Nephron progenitor cell (in vitro differentiated cells): ENCODE measurements at regions not wholly inside any gene's neighbourhood (a gene's known extent, or its start where the extent isn't known, plus 50 kb on each side); places are given as distances from the start of the nearest gene placed in this dataset.

Experiments used
- DNase-seq: peaks from one replicate; pipeline ENCODE4 v3.0.0; 2021
- H3K27ac Mint-ChIP-seq: 2 replicates; pipeline ENCODE4 v1.8.0; 2021; ENCODE audit warnings: mild to moderate bottlenecking, moderate library complexity, mixed read lengths
- H3K27me3 Mint-ChIP-seq: 2 replicates; pipeline ENCODE4 v1.8.0; 2021; ENCODE audit warnings: mild to moderate bottlenecking, low read depth, mixed read lengths; ENCODE audit not compliant: poor library complexity
- H3K36me3 Mint-ChIP-seq: 2 replicates; pipeline ENCODE4 v1.8.0; 2021; ENCODE audit warnings: low read depth, mixed read lengths
- H3K4me1 Mint-ChIP-seq: 2 replicates; pipeline ENCODE4 v1.8.0; 2021; ENCODE audit warnings: mixed read lengths
- H3K4me3 Mint-ChIP-seq: 2 replicates; pipeline ENCODE4 v1.8.0; 2021; ENCODE audit warnings: mild to moderate bottlenecking, moderate library complexity, mixed read lengths
- H3K9me3 Mint-ChIP-seq: 2 replicates; pipeline ENCODE4 v1.8.0; 2021; ENCODE audit warnings: mild to moderate bottlenecking, moderate library complexity, mixed read lengths
- TF ChIP-seq, protein P1 (sequence below): fragments of 200-600 bp; sonication (generic); IDR thresholded peaks from 2 replicates; pipeline ENCODE4 v1.5.0; 2021; ENCODE audit warnings: antibody characterized with exemption

DNA sequence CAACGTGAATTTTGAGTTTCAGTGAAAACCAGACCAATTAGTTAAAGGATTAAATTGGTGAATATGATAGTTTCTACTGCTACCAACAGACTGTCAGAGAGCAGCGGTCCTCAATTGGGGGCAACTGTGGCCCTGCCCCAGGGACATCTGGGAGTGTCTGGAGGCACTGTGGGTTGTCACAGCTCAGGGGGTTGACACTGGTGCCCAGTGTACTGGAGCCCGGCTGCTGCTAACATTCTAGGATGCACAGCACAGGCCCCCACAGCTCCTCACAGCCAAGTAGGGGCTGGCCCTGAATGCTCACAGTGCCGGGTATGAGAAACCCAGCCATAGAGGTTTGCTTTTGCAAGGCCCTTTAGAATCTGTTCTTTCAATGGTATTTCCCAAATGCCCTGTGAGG is 84.1 kb upstream of the CXCL12 start:
- Mint-ChIP-seq H3K9me3 (no peaks in the 10 kb centered on the region), H3K4me1 (peaks cover 84% of the 10 kb centered on the region)

DNA sequence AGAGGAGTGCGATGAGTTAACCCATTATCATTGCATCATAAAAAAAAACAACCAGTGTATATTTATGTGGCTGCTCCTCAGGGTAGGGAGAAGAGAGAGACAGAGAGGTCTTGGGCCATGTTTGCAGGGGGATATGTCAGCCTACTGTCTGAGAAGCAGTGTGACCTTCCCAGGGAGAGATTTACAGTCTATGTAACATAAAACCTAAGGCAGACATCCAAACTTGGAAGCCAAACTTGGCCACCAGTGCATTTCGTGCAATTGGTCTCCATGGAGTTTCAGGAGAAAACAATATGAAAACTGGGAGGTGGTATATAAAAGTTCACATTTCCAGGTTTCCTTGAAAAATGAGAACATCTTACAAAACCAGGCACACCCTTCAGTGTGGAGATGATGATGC is 85.9 kb upstream of the CXCL12 start:
- no peak for DNase-seq
- H3K9me3 Mint-ChIP-seq: no peaks in the 10 kb centered on the region
- no peaks in the 10 kb centered on the region for H3K36me3 Mint-ChIP-seq
- H3K4me1 Mint-ChIP-seq: peaks cover 78% of the 10 kb centered on the region
- TF ChIP-seq, protein P1, sequence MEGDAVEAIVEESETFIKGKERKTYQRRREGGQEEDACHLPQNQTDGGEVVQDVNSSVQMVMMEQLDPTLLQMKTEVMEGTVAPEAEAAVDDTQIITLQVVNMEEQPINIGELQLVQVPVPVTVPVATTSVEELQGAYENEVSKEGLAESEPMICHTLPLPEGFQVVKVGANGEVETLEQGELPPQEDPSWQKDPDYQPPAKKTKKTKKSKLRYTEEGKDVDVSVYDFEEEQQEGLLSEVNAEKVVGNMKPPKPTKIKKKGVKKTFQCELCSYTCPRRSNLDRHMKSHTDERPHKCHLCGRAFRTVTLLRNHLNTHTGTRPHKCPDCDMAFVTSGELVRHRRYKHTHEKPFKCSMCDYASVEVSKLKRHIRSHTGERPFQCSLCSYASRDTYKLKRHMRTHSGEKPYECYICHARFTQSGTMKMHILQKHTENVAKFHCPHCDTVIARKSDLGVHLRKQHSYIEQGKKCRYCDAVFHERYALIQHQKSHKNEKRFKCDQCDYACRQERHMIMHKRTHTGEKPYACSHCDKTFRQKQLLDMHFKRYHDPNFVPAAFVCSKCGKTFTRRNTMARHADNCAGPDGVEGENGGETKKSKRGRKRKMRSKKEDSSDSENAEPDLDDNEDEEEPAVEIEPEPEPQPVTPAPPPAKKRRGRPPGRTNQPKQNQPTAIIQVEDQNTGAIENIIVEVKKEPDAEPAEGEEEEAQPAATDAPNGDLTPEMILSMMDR: no peak
- H3K4me3 Mint-ChIP-seq: no peak overlapping the region
- peaks cover 12% of the 10 kb centered on the region for H3K27me3 Mint-ChIP-seq
- no peak overlapping the region for H3K27ac Mint-ChIP-seq

More for the DNA sequence above, 84.1 kb upstream of the CXCL12 start:
- peaks cover 12% of the 10 kb centered on the region for H3K27me3 Mint-ChIP-seq
- TF ChIP-seq, protein P1: no peak
- H3K4me3 Mint-ChIP-seq: no peak overlapping the region
- no peaks in the 10 kb centered on the region for H3K36me3 Mint-ChIP-seq
- no peak overlapping the region for H3K27ac Mint-ChIP-seq
- no peak for DNase-seq

DNA sequence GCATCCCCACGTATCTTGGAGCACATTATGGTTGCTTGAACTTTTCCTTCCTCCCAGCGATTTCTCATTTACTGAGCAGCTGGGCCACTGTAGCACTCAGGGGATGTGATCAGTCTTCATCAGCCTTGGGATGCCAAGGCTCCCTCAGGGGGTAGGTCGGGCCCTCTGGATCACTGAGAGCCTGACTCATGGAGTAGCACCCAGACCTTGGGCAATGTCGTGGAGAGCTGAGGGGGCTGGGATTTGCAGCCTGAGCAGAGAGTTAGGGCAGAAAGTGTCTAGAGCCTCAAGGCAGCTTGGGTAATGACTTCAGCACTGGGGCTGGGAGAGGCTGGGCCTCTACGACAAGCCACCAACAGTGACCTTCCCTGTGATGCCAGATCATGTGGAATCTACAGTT is 86.5 kb upstream of the CXCL12 start:
- TF ChIP-seq, protein P1: no peak
- H3K27ac Mint-ChIP-seq: no peak overlapping the region
- H3K27me3 Mint-ChIP-seq: peaks cover 12% of the 10 kb centered on the region
- peaks cover 78% of the 10 kb centered on the region for H3K4me1 Mint-ChIP-seq
- no peak for DNase-seq
- H3K4me3 Mint-ChIP-seq: peak overlapping the region; percentile 8
- no peaks in the 10 kb centered on the region for H3K9me3 Mint-ChIP-seq
- H3K36me3 Mint-ChIP-seq: no peaks in the 10 kb centered on the region

DNA sequence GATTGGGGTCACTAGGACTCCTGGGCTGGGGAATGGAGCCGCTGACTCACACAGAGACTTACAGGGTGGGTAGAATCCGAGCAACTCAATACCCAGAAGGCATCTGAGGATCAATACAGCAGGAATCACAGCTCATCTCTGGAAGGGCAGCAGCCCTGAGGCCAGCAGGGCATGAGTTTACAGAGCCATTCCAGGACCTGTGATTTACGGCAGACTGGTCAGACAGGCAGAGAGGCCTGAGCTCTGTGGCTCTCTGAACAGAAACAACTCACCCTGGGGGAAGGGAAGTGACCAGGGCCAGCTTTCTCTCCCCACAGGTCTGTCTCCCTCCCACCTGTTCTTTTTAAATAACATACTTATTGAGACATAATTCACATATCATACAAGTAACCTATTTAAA is 88.2 kb upstream of the CXCL12 start:
- no peaks in the 10 kb centered on the region for H3K36me3 Mint-ChIP-seq
- DNase-seq: peak; percentile 58
- H3K9me3 Mint-ChIP-seq: no peaks in the 10 kb centered on the region
- TF ChIP-seq, protein P1: no peak
- peaks cover 3% of the 10 kb centered on the region for H3K27me3 Mint-ChIP-seq
- no peak overlapping the region for H3K4me3 Mint-ChIP-seq
- H3K4me1 Mint-ChIP-seq: peaks cover 81% of the 10 kb centered on the region
- H3K27ac Mint-ChIP-seq: peak overlapping the region; percentile 79

DNA sequence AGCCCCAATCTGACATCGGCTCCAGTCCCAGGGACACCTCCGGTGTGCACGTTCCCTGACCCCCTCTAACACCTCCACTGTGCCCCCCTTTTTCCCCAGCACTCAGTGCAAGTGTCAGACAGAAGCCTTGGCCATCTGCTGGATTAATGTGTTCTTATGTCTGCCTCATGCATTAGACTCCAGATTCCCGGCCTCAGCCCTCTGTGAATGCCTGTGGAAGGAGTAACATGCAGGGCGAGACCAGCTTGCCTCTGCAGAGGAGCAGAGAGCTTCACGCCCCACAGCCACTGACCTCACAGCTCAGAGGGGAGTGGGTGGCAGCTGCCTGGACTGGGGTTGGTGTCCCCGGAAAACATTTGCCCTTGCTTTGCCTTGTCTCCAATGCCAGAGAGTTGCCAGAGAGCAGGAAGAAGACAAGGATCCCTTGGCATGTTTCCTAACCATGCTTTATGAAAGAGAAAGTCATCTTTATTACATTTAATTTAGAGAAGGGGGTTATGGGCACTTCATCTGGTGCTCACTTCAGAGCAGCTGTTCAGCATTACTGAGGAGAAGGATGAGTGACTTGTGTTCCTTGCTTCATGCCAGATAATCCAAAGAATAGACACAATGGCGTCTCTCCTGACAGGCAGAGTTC is 91.6 kb upstream of the CXCL12 start:
- peaks cover 69% of the 10 kb centered on the region for H3K4me1 Mint-ChIP-seq
- no peak overlapping the region for H3K27ac Mint-ChIP-seq
- no peak for DNase-seq
- peaks cover 11% of the 10 kb centered on the region for H3K9me3 Mint-ChIP-seq
- peaks cover 4% of the 10 kb centered on the region for H3K27me3 Mint-ChIP-seq
- no peaks in the 10 kb centered on the region for H3K36me3 Mint-ChIP-seq
- TF ChIP-seq, protein P1: no peak
- no peak overlapping the region for H3K4me3 Mint-ChIP-seq

DNA sequence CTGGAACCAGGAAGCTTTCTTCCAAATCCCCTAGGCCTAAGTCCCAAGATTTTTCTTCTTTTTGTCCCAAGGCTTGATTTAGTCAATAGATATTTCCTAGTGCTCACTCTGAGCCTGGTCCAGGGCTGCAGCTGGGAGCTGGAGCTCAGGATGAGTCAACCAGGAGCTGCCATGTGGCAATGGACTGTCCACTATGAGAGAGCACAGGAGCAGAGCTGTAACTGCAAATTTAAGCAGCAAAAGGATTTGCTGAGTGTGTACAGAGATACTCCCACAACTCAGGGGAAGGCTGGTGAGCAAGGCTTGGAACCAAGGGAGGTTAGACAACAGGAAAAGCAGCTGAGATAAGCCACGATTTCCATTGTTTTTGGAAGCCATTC is 92.1 kb upstream of the CXCL12 start:
- no peak overlapping the region for H3K4me3 Mint-ChIP-seq
- H3K27me3 Mint-ChIP-seq: peaks cover 4% of the 10 kb centered on the region
- H3K9me3 Mint-ChIP-seq: peaks cover 16% of the 10 kb centered on the region
- H3K27ac Mint-ChIP-seq: peak overlapping the region; percentile 73
- TF ChIP-seq, protein P1: no peak
- DNase-seq: no peak
- no peaks in the 10 kb centered on the region for H3K36me3 Mint-ChIP-seq
- peaks cover 69% of the 10 kb centered on the region for H3K4me1 Mint-ChIP-seq
